GM23338 (cell line): ENCODE measurements at regions not wholly inside any gene's neighbourhood (a gene's known extent, or its start where the extent isn't known, plus 50 kb on each side); places are given as distances from the start of the nearest gene placed in this dataset.

Source experiments
- ATAC-seq: fragments of 200-7000 bp; cut with Tn5 transposase; 3 replicates; pipeline ENCODE4 v1.9.1; 2020
- DNase-seq: peaks from one replicate; pipeline ENCODE4 v3.0.0-alpha.2; 2015; ENCODE audit warnings: low spot score
- H2AFZ ChIP-seq: fragments of 200-600 bp; sonication (generic); 2 replicates; pipeline ENCODE4 v1.8.0; 2016; ENCODE audit warnings: antibody characterized with exemption, mild to moderate bottlenecking, moderate library complexity
- H3F3A ChIP-seq: fragments of 200-600 bp; sonication (generic); replicated peaks from 2 replicates; pipeline ENCODE4 v1.8.0; 2017; ENCODE audit warnings: antibody characterized with exemption, mixed run types, low read depth
- H3K27ac ChIP-seq: fragments of 200-600 bp; sonication (generic); 2 replicates; pipeline ENCODE4 v1.6.1; 2016; ENCODE audit warnings: low read depth
- H3K27me3 ChIP-seq: fragments of 200-600 bp; sonication (generic); 2 replicates; pipeline ENCODE4 v1.8.0; 2016; ENCODE audit warnings: mild to moderate bottlenecking, mixed run types, moderate library complexity; ENCODE audit not compliant: insufficient read depth
- H3K36me3 ChIP-seq: fragments of 200-600 bp; sonication (generic); 2 replicates; pipeline ENCODE4 v1.8.0; 2016; ENCODE audit warnings: mild to moderate bottlenecking; ENCODE audit not compliant: insufficient read depth
- H3K4me1 ChIP-seq: fragments of 200-600 bp; sonication (generic); 2 replicates; pipeline ENCODE4 v1.8.0; 2016; ENCODE audit warnings: mild to moderate bottlenecking, moderate library complexity; ENCODE audit not compliant: insufficient read depth
- H3K4me2 ChIP-seq: fragments of 200-600 bp; sonication (generic); 2 replicates; pipeline ENCODE4 v1.7.1; 2017; ENCODE audit warnings: mixed run types
- H3K4me3 ChIP-seq: fragments of 200-600 bp; sonication (generic); 2 replicates; pipeline ENCODE4 v1.6.1; 2016; ENCODE audit warnings: mixed run types
- H3K79me2 ChIP-seq: fragments of 200-600 bp; sonication (generic); replicated peaks from 2 replicates; pipeline ENCODE4 v1.8.0; 2017; ENCODE audit warnings: mild to moderate bottlenecking; ENCODE audit not compliant: insufficient read depth
- H3K9me2 ChIP-seq: fragments of 200-600 bp; sonication (generic); 2 replicates; pipeline ENCODE4 v1.8.0; 2017; ENCODE audit not compliant: insufficient read depth
- H4K20me1 ChIP-seq: fragments of 200-600 bp; sonication (generic); replicated peaks from 2 replicates; pipeline ENCODE4 v1.8.0; 2017; ENCODE audit warnings: mild to moderate bottlenecking; ENCODE audit not compliant: insufficient read depth
- H3K27ac Mint-ChIP-seq: 2 replicates; pipeline ENCODE4 v1.8.0; 2020; ENCODE audit warnings: inconsistent platforms, mild to moderate bottlenecking, moderate library complexity, mixed read lengths
- H3K27me3 Mint-ChIP-seq: 3 replicates; pipeline ENCODE4 v1.8.0; 2022; ENCODE audit warnings: low read depth, mild to moderate bottlenecking, moderate library complexity, mixed read lengths, inconsistent platforms; ENCODE audit not compliant: insufficient read depth, poor library complexity
- H3K36me3 Mint-ChIP-seq: 3 replicates; pipeline ENCODE4 v1.8.0; 2021; ENCODE audit warnings: low read depth, mild to moderate bottlenecking, inconsistent platforms, moderate library complexity, mixed read lengths
- H3K4me1 Mint-ChIP-seq: 3 replicates; pipeline ENCODE4 v1.8.0; 2020; ENCODE audit warnings: mild to moderate bottlenecking, inconsistent platforms, mixed read lengths
- H3K4me3 Mint-ChIP-seq: 3 replicates; pipeline ENCODE4 v1.8.0; 2021; ENCODE audit warnings: moderate library complexity, mild to moderate bottlenecking, inconsistent platforms, mixed read lengths
- H3K9me3 Mint-ChIP-seq: 3 replicates; pipeline ENCODE4 v1.8.0; 2020; ENCODE audit warnings: moderate library complexity, mild to moderate bottlenecking, inconsistent platforms, mixed read lengths
- CREB1 ChIP-seq: fragments of 250-450 bp; sonication (Bioruptor Pico); IDR thresholded peaks from 2 replicates; pipeline ENCODE4 v1.5.0; 2020; ENCODE audit warnings: low read depth, mild to moderate bottlenecking, moderate library complexity
- CTCF ChIP-seq, 2 experiments: fragments of 200-600 bp in 1 of 2; sonication (generic) in 1 of 2; conservative IDR thresholded peaks; 2 replicates each; pipeline versions ENCODE4 v1.5.1 to v1.6.1; 2016 to 2017; ENCODE audit warnings: antibody characterized with exemption in 2 of 2, low read depth in 2 of 2, mild to moderate bottlenecking in 2 of 2, moderate library complexity in 1 of 2
- EZH2 ChIP-seq: fragments of 200-600 bp; sonication (generic); IDR thresholded peaks from one replicate; pipeline ENCODE4 v1.8.0; 2017; ENCODE audit warnings: antibody characterized with exemption, mild to moderate bottlenecking, low read depth; ENCODE audit not compliant: unreplicated experiment
- EZH2phosphoT487 ChIP-seq: fragments of 200-600 bp; sonication (generic); IDR thresholded peaks from one replicate; pipeline ENCODE4 v1.8.1; 2018; ENCODE audit warnings: antibody characterized with exemption; ENCODE audit not compliant: unreplicated experiment
- JUNB ChIP-seq: IDR thresholded peaks from one replicate; pipeline ENCODE4 v1.6.1; 2016; ENCODE audit warnings: antibody characterized with exemption; ENCODE audit not compliant: unreplicated experiment
- NANOG ChIP-seq: IDR thresholded peaks from 2 replicates; pipeline ENCODE4 v1.6.1; 2016; ENCODE audit warnings: antibody characterized with exemption, borderline replicate concordance
- POLR2AphosphoS5 ChIP-seq: IDR thresholded peaks from 2 replicates; pipeline ENCODE4 v1.6.1; 2016; ENCODE audit warnings: antibody characterized with exemption, low read depth
- REST ChIP-seq: IDR thresholded peaks from one replicate; pipeline ENCODE4 v1.6.1; 2018; ENCODE audit warnings: antibody characterized with exemption; ENCODE audit not compliant: unreplicated experiment
- STAT1 ChIP-seq: IDR thresholded peaks from one replicate; pipeline ENCODE4 v1.6.1; 2016; ENCODE audit warnings: antibody characterized with exemption; ENCODE audit not compliant: unreplicated experiment
- ZNF114 ChIP-seq: fragments of 250-450 bp; sonication (Bioruptor Pico); IDR thresholded peaks from 2 replicates; pipeline ENCODE4 v1.5.0; 2020; ENCODE audit warnings: mild to moderate bottlenecking, moderate library complexity
- ZNF331 ChIP-seq: fragments of 250-450 bp; sonication (Bioruptor Pico); IDR thresholded peaks from 2 replicates; pipeline ENCODE4 v1.5.0; 2020; ENCODE audit warnings: low read depth, mild to moderate bottlenecking, moderate library complexity
- ZNF462 ChIP-seq: fragments of 250-450 bp; sonication (Bioruptor Pico); IDR thresholded peaks from 2 replicates; pipeline ENCODE4 v1.5.0; 2020; ENCODE audit warnings: mild to moderate bottlenecking, moderate library complexity
- TF ChIP-seq, protein P1 (sequence below): IDR thresholded peaks from 2 replicates; pipeline ENCODE4 v1.6.1; 2016; ENCODE audit warnings: antibody characterized with exemption

DNA sequence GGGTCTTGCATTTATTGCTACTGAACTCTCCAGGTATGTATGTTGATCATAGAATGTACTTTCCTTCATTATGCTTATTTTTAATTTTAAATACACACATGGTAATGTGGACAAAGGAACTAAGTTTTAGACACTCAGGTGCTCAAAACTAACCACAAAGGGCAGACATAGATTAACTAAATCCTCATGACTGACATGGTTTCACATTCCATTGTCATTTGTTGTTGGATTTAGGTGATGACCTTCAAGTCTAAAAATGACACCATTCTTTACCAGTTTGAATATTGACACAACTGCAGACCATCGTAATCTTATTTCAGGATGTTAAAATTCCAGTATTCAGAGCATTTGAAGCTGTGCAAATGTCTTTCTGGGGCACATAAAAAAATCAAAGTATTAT lies 128.4 kb downstream of the BBS10 start:
- Mint-ChIP-seq H3K4me3 (no peak overlapping the region), H3K4me1 (no peaks in the 10 kb centered on the region; the same call in 2 of the 3 replicates), H3K36me3 (no peaks in the 10 kb centered on the region), H3K27ac (no peak overlapping the region), H3K9me3 (no peaks in the 10 kb centered on the region), H3K27me3 (peaks cover 1% of the 10 kb centered on the region)
- no peak overlapping the region for H3K4me2 ChIP-seq
- TF ChIP-seq EZH2phosphoT487: no peak
- TF ChIP-seq STAT1: no peak
- no peak for TF ChIP-seq ZNF331 (CRISPR knock-in tag)
- TF ChIP-seq, protein P1, sequence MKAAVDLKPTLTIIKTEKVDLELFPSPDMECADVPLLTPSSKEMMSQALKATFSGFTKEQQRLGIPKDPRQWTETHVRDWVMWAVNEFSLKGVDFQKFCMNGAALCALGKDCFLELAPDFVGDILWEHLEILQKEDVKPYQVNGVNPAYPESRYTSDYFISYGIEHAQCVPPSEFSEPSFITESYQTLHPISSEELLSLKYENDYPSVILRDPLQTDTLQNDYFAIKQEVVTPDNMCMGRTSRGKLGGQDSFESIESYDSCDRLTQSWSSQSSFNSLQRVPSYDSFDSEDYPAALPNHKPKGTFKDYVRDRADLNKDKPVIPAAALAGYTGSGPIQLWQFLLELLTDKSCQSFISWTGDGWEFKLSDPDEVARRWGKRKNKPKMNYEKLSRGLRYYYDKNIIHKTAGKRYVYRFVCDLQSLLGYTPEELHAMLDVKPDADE: no peak
- TF ChIP-seq JUNB: no peak
- TF ChIP-seq REST: no peak
- TF ChIP-seq POLR2AphosphoS5: no peak
- no peak for TF ChIP-seq ZNF462 (CRISPR knock-in tag)
- no peak for TF ChIP-seq ZNF114 (CRISPR knock-in tag)
- no peak for TF ChIP-seq CREB1 (CRISPR knock-in tag)
- no peak for TF ChIP-seq NANOG
- no peak for TF ChIP-seq EZH2
- TF ChIP-seq CTCF (conservative IDR thresholded peaks at IDR 0.05; ENCODE audit: low read depth in 2 of 2): no peak
- H3K4me3 ChIP-seq: no peak overlapping the region
- H3K4me1 ChIP-seq: no peaks in the 10 kb centered on the region
- H3K27ac ChIP-seq: no peak overlapping the region
- no peaks in the 10 kb centered on the region for H3F3A ChIP-seq
- no peak for ATAC-seq
- H2AFZ ChIP-seq: no peak overlapping the region
- H3K27me3 ChIP-seq: no peaks in the 10 kb centered on the region
- DNase-seq: no peak
- peaks cover under 1% of the 10 kb centered on the region; the same call in 1 of the 2 replicates for H3K9me2 ChIP-seq
- no peaks in the 10 kb centered on the region for H3K79me2 ChIP-seq
- H4K20me1 ChIP-seq: no peaks in the 10 kb centered on the region
- H3K36me3 ChIP-seq: no peaks in the 10 kb centered on the region
